Stomach (tissue), 8 donors: ENCODE measurements at regions not wholly inside any gene's neighbourhood (a gene's known extent, or its start where the extent isn't known, plus 50 kb on each side); places are given as distances from the start of the nearest gene placed in this dataset.

ENCODE experiments used
- DNase-seq, 2 donors: peaks; one replicate each; pipeline versions ENCODE4 v3.0.0 to v3.0.0-alpha.2; 2013 to 2019
- H3K27ac ChIP-seq, 5 donors: fragments of 200-600 bp in 4 of 5; sonication (generic) in 4 of 5; one replicate each; pipeline ENCODE4 v1.5.1; 2013 to 2019; ENCODE audit warnings: mild to moderate bottlenecking in 1 of 5, moderate library complexity in 1 of 5
- H3K27me3 ChIP-seq, 3 donors: fragments of 200-600 bp; sonication (generic); one replicate each; pipeline ENCODE4 v1.5.1; 2017 to 2019; ENCODE audit warnings: mixed run types in 1 of 3
- H3K36me3 ChIP-seq, 4 donors: fragments of 200-600 bp; sonication (generic); 1 replicate in 3 of 4; 2 replicates in 1 of 4; pipeline ENCODE4 v1.5.1; 2016 to 2019
- H3K4me1 ChIP-seq, 4 donors: fragments of 200-600 bp; sonication (generic); one replicate each; pipeline ENCODE4 v1.5.1; 2016 to 2019
- H3K4me3 ChIP-seq, 4 donors: fragments of 200-600 bp; sonication (generic) in 3 of 4; one replicate each; pipeline ENCODE4 v1.5.1; 2016 to 2019; ENCODE audit warnings: mild to moderate bottlenecking in 1 of 4
- H3K9me3 ChIP-seq, 4 donors: fragments of 200-600 bp; sonication (generic); one replicate each; pipeline ENCODE4 v1.5.1; 2016 to 2019
- EP300 ChIP-seq: sonication (generic); formaldehyde crosslinking; IDR thresholded peaks from one replicate; pipeline ENCODE4 v1.6.1; 2017; ENCODE audit warnings: antibody characterized with exemption
- POLR2A ChIP-seq, 4 donors: fragments of 450-650 bp; IDR thresholded peaks; one replicate each; pipeline ENCODE4 v1.6.1; 2016; ENCODE audit warnings: antibody characterized with exemption in 4 of 4, control low read depth in 2 of 4, mild to moderate bottlenecking in 1 of 4, moderate library complexity in 1 of 4
- POLR2AphosphoS5 ChIP-seq, 3 donors: sonication (generic); formaldehyde crosslinking; IDR thresholded peaks; one replicate each; pipeline ENCODE4 v1.6.1; 2016; ENCODE audit warnings: antibody characterized with exemption in 3 of 3
- WGBS, 5 donors: extraction: QIAGEN DNeasy Blood & Tissue Kit in 3 of 5; methylation state at CpG; one replicate each; pipeline versions ENCODE4 v1.1.5 to v1.1.7; 2013 to 2018; 5-methylcytosine and 5-hydroxymethylcytosine counted together
- intact Hi-C: fragments of 100-400 bp; cut with DNase I; formaldehyde crosslinking; loops from one replicate; pipeline ENCODE4 v1.15.1; 2023; ENCODE audit warnings: low total_unique reads
- TF ChIP-seq, protein P1 (sequence below), 7 experiments: fragments of 450-650 bp in 4 of 7; fragments of 200-600 bp in 3 of 7; sonication (generic) in 3 of 7; IDR thresholded peaks; one replicate each; pipeline ENCODE4 v1.5.1; 2016 to 2019; ENCODE audit warnings: antibody characterized with exemption in 7 of 7, control low read depth in 2 of 7, mild to moderate bottlenecking in 1 of 7
- donor health status: healthy with polysubstance abuse.
- donor health status: Bipolar disorder and iron deficiency.
- donor health status: healthy.

DNA sequence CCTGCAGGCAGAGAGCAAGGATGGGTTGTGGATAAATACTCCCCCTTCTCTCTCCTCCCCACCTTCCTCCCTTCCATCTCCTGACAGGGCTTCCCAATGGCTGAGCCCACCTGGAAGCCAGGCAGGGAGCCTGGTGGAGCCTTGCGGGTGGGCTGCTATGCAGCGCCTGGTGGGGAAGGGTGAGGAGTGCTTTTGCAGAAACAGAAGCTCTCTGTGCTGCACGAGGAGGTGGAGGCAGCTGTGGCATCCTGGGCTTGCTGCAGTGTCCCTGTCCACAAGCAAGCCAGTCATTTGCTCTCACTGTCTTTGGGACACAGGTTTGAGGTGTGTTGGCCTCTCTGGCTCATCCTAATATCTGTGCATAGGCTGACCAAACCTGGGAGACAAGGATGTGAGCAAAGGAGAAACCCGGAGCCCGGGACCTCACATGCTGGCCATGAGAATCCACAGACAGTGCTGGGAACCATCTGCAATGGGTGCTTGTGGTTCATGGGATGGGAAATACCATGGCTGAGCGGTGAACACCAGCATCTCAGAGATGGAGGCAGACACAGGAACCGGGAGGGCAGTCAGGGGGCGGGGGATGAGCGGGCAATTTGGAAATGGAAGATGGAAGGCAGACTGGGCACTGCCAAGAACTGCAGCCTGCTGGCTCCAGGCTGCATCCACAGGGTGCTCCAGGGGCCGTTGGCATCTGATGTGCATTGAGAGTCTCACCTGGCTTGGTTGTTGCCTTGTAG is 364.2 kb downstream of the GLRX3 start:
- H3K27ac ChIP-seq: no peak overlapping the region
- no peaks in the 10 kb centered on the region for H3K36me3 ChIP-seq
- no peaks in the 10 kb centered on the region for H3K4me1 ChIP-seq
- no peak for DNase-seq
- WGBS, 5 donors: 72 to 83% (median 79%) methylated on average over 10 of the region's 10 CpGs
- H3K9me3 ChIP-seq: peaks cover 0 to 13% (median 10%) of the 10 kb centered on the region in 4 donors
- no peak overlapping the region for H3K4me3 ChIP-seq
- intact Hi-C loops: no loop called here
- TF ChIP-seq POLR2A (IDR thresholded peaks at IDR 0.05): no peak
- TF ChIP-seq POLR2AphosphoS5 (IDR thresholded peaks at IDR 0.05): no peak
- TF ChIP-seq EP300: no peak
- TF ChIP-seq, protein P1, sequence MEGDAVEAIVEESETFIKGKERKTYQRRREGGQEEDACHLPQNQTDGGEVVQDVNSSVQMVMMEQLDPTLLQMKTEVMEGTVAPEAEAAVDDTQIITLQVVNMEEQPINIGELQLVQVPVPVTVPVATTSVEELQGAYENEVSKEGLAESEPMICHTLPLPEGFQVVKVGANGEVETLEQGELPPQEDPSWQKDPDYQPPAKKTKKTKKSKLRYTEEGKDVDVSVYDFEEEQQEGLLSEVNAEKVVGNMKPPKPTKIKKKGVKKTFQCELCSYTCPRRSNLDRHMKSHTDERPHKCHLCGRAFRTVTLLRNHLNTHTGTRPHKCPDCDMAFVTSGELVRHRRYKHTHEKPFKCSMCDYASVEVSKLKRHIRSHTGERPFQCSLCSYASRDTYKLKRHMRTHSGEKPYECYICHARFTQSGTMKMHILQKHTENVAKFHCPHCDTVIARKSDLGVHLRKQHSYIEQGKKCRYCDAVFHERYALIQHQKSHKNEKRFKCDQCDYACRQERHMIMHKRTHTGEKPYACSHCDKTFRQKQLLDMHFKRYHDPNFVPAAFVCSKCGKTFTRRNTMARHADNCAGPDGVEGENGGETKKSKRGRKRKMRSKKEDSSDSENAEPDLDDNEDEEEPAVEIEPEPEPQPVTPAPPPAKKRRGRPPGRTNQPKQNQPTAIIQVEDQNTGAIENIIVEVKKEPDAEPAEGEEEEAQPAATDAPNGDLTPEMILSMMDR (IDR thresholded peaks at IDR 0.05): no peak
- no peaks in the 10 kb centered on the region for H3K27me3 ChIP-seq

DNA sequence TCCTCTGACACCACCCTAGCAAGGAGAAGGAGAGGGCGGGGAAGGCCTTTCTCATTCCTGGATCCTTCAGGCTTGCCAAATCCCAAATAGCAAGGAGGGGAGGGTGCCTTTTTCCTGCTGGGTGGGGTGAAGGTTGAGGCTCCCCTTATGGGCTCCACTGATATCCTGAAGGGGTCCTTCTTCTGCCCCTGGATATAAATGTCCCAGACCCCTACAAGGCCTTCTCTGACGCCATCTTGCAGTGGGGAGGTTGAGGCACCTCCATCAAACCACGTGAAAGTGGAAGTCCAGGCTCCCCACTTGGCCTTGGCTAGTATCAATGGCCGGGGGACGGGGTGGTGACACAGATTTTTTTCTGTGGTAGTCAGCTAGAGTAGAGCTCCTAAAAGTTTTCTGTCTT is 371.3 kb downstream of the GLRX3 start:
- H3K27ac ChIP-seq: no peak overlapping the region
- WGBS, 5 donors: 48 to 71% (median 68%) methylated on average over 4 to 5 of the region's 5 CpGs
- TF ChIP-seq POLR2A (IDR thresholded peaks at IDR 0.05): no peak
- TF ChIP-seq EP300: no peak
- TF ChIP-seq, protein P1 (IDR thresholded peaks at IDR 0.05): no peak
- no peak for TF ChIP-seq POLR2AphosphoS5 (IDR thresholded peaks at IDR 0.05)
- H3K36me3 ChIP-seq: no peaks in the 10 kb centered on the region
- no peaks in the 10 kb centered on the region for H3K4me1 ChIP-seq
- H3K27me3 ChIP-seq: peaks cover 0 to 29% (median 0%) of the 10 kb centered on the region in 3 donors
- intact Hi-C loops: no loop called here
- DNase-seq: no peak
- no peak overlapping the region for H3K4me3 ChIP-seq
- H3K9me3 ChIP-seq: peaks cover 0 to 19% (median 8%) of the 10 kb centered on the region in 4 donors

DNA sequence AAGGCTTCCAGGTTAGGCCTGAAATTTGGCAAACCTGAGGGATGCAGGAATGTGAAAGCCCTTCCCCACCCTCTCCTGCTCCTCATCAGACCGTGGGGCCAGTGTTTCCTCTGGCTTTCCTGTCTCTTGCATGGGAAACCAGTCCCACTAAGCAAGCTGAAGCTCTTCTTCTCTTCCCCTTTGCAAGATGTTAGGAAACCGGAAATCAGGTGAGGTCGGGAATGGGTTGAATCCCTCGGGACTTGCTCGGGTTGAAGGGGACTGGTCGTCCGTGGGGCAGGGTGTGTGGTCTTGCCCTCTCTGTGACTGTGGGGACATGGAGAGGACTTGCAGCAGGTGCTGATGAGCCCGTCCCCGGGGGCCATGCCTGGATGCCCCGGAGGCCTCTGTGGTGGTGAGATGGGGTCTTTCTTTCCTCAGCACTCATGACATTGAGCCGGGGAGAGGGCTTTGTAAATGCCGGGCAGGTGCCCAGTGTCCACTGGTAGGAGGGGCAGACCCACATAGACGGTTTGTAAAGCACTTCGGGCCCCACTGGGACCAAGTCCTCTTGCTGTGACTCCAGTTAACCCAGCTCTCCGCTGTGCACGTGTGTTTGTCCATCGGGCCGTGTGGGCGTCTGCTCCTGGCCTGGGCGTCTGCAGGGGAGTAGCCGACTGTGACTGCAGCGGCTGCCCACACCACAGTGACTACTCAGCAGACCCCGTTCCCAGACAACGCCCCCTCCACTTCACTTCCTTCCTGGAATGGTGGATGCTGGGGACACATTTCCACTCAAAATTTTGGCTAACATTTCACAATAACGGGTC is 373.9 kb downstream of the GLRX3 start:
- TF ChIP-seq EP300 (no peak), POLR2AphosphoS5 (IDR thresholded peaks at IDR 0.05) (no peak), POLR2A (IDR thresholded peaks at IDR 0.05) (no peak)
- TF ChIP-seq, protein P1 (IDR thresholded peaks at IDR 0.05): no peak
- no peak for DNase-seq
- no peaks in the 10 kb centered on the region for H3K4me1 ChIP-seq
- 75 to 87% (median 81%) methylated on average over 23 to 25 of the region's 25 CpGs for WGBS, 5 donors
- peaks cover 0 to 42% (median 0%) of the 10 kb centered on the region in 3 donors for H3K27me3 ChIP-seq
- peaks cover 0 to 12% (median 2%) of the 10 kb centered on the region in 4 donors for H3K9me3 ChIP-seq
- no peak overlapping the region for H3K27ac ChIP-seq
- intact Hi-C loops: no loop called here
- H3K4me3 ChIP-seq: no peak overlapping the region
- no peaks in the 10 kb centered on the region for H3K36me3 ChIP-seq

DNA sequence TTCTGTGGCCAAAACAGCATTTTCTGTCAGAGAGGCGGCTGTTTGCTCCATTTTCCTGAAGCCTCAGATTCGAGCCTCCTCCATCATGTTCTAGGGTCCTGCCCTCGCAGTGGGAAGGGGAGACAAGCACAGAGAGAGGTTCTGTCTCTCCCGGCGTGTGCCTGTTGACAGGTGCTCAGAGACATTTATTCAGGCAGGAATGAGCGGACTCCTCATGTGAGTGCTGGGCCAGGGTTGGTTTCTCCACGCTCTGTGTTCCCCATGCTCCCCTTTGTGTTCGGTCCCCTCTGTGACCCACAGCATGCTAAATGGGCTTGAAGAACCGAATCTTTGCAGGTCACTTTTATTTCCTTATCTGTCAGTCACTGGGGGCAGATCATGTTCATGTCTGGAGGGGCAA is 374.6 kb downstream of the GLRX3 start:
- peaks cover 0 to 12% (median 2%) of the 10 kb centered on the region in 4 donors for H3K9me3 ChIP-seq
- H3K36me3 ChIP-seq: no peaks in the 10 kb centered on the region
- DNase-seq: no peak
- intact Hi-C loops: no loop called here
- peaks cover 0 to 45% (median 0%) of the 10 kb centered on the region in 3 donors for H3K27me3 ChIP-seq
- no peaks in the 10 kb centered on the region for H3K4me1 ChIP-seq
- no peak overlapping the region for H3K27ac ChIP-seq
- H3K4me3 ChIP-seq: no peak overlapping the region
- no peak for TF ChIP-seq EP300
- no peak for TF ChIP-seq POLR2AphosphoS5 (IDR thresholded peaks at IDR 0.05)
- TF ChIP-seq POLR2A (IDR thresholded peaks at IDR 0.05): no peak
- TF ChIP-seq, protein P1 (IDR thresholded peaks at IDR 0.05): no peak
- 65 to 78% (median 76%) methylated on average over 5 to 9 of the region's 9 CpGs for WGBS, 5 donors
